GM10248 (cell line): ENCODE measurements at regions not wholly inside any gene's neighbourhood (a gene's known extent, or its start where the extent isn't known, plus 50 kb on each side); places are given as distances from the start of the nearest gene placed in this dataset.

Source experiments
- CTCF ChIA-PET: fragments of 300-600 bp; sonication (Branson Sonifier 250); formaldehyde crosslinking; extraction: SDS; loops from one replicate; lab custom pipeline; 2021; ENCODE audit warnings: antibody characterized with exemption; lab: Yijun Ruan, JAX
- POLR2A ChIA-PET: fragments of 350-650 bp; sonication (Branson Sonifier 250); formaldehyde crosslinking; extraction: SDS; loops from one replicate; lab custom pipeline; 2020; ENCODE audit warnings: antibody characterized with exemption; lab: Yijun Ruan, JAX
- DNase-seq: peaks from one replicate; pipeline ENCODE4 v3.0.0; 2012; ENCODE audit errors: extremely low spot score
- CTCF ChIP-seq: IDR thresholded peaks from 2 replicates; pipeline ENCODE4 v1.5.1; 2012; ENCODE audit warnings: mild to moderate bottlenecking, low read depth; ENCODE audit errors: extremely low read depth, missing control alignments, control extremely low read depth

GRCh38 chr6:26200918-26201721 is 113.9 kb downstream of the HFE start:
- DNase-seq: no peak
- ChIA-PET POLR2A (interaction anchor here (8.9 kb wide), 1 partner anchor 14 kb away, joined by 306 read pairs; a partner anchor contains a TSS), CTCF (no interaction called here)
- TF ChIP-seq CTCF: no peak

- POLR2A ChIA-PET: interaction anchor here (0.5 kb wide), 1 partner anchor 97 kb away, joined by 3 read pairs; no protein-coding TSS in a partner anchor
- no peak for TF ChIP-seq CTCF
- CTCF ChIA-PET: no interaction called here
- no peak for DNase-seq
Measured at GRCh38 chr6:26202201-26202611, 115.0 kb downstream of the HFE start.

GRCh38 chr6:26202811-26203583 is 115.8 kb downstream of the HFE start:
- POLR2A ChIA-PET: interaction anchor here (0.5 to 1.0 kb wide), 2 partner anchors 13 to 98 kb away, joined by 3 to 8 read pairs; a partner anchor contains a TSS
- CTCF ChIA-PET: interaction anchor here (0.9 kb wide), 1 partner anchor 138 kb away, joined by 3 read pairs; no protein-coding TSS in a partner anchor
- no peak for DNase-seq
- TF ChIP-seq CTCF: no peak

DNA sequence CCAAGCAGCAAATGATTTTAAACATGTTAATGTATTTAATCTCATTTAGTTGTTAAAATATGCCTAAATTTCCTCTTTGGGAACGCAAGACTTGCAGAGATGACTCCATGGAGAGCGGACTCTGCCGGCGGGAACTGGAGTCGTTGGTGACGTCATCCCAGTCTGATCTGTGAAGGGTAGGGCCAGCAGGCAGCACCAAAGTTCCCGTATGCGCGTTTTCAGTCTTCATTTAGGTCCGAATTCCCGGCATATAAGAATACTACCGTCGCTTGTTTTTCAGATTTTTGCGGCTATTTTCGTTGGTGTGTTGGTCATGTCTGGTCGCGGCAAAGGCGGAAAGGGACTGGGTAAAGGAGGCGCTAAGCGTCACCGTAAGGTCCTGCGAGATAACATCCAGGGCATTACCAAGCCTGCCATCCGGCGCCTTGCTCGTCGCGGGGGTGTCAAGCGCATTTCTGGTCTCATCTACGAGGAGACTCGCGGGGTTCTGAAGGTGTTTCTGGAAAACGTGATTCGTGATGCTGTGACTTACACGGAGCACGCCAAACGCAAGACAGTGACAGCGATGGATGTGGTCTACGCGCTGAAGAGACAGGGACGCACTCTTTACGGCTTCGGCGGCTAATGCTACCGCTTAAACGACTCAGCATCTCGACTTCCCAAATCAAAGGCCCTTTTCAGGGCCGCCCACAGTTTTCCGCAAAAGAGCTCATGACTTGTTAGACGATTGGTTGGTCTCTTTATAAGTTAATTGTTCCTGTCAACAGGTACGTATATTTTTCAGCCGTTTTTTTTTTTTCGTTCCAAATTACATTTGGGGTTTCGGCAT is 117.3 kb downstream of the HFE start:
- POLR2A ChIA-PET: interaction anchor here (0.7 to 5.4 kb wide), 16 partner anchors 8 to 161 kb away, joined by 3 to 93 read pairs (median 5); a partner anchor contains a TSS
- peak; percentile 22 for TF ChIP-seq CTCF
- CTCF ChIA-PET: interaction anchor here (1.3 to 3.5 kb wide), 3 partner anchors 11 to 66 kb away, joined by 3 to 18 read pairs (median 4); a partner anchor contains a TSS
- DNase-seq: peak; percentile 84

DNA sequence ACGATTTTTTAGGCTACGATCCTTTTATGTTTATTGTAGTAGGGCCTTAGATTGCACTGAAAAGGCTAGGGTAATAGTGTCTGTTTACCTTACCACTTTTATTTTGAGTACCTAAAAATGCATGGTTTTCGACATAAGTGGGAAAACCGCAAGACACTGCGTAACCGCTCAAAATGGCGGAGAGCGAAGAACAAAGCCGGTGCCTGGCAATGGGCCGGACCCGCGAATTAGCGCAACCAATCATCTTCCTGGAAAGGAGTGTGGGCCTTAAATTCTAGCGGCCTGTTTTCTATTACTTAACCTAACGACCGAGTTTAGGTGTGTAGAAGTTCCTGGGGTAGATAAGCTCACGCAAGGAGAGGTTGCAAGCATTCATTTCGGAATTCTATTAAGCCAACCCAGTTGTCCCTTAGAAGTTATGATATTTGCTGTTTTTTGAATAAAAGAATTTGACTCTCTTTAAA is 118.0 kb downstream of the HFE start:
- no peak for TF ChIP-seq CTCF
- CTCF ChIA-PET: interaction anchor here (1.4 to 3.5 kb wide), 2 partner anchors 11 to 65 kb away, joined by 4 to 18 read pairs; a partner anchor contains a TSS
- peak; percentile 73 for DNase-seq
- POLR2A ChIA-PET: interaction anchor here (0.7 to 5.4 kb wide), 15 partner anchors 8 to 161 kb away, joined by 3 to 93 read pairs (median 5); a partner anchor contains a TSS
